Mesodermal cell (in vitro differentiated cells): ENCODE measurements at regions not wholly inside any gene's neighbourhood (a gene's known extent, or its start where the extent isn't known, plus 50 kb on each side); places are given as distances from the start of the nearest gene placed in this dataset.
"Not testable (repeated sequence)": the region's sequence is repeated elsewhere in the genome, so short reads cannot be mapped to it uniquely, and the experiment has no call there.

ENCODE experiments used
- H3K27ac ChIP-seq: 2 replicates; pipeline ENCODE4 v1.7.0; 2013; ENCODE audit warnings: mild to moderate bottlenecking, low read depth, low read length, moderate library complexity; ENCODE audit not compliant: severe bottlenecking
- H3K36me3 ChIP-seq: 2 replicates; pipeline ENCODE4 v1.7.1; 2013; ENCODE audit warnings: mild to moderate bottlenecking, low read length, moderate library complexity; ENCODE audit not compliant: control insufficient read depth, insufficient read depth
- H3K4me1 ChIP-seq: one replicate; pipeline ENCODE4 v1.7.1; 2013; ENCODE audit warnings: mild to moderate bottlenecking, low read length; ENCODE audit not compliant: insufficient read depth, control insufficient read depth, poor library complexity, severe bottlenecking
- H3K4me3 ChIP-seq: 2 replicates; pipeline ENCODE4 v1.7.0; 2013; ENCODE audit warnings: low read length, control low read depth, mild to moderate bottlenecking; ENCODE audit not compliant: insufficient read depth, poor library complexity, severe bottlenecking; ENCODE audit errors: extremely low read depth
- H3K9me3 ChIP-seq: 2 replicates; pipeline ENCODE4 v1.7.1; 2013; ENCODE audit warnings: mild to moderate bottlenecking, low read length, moderate library complexity; ENCODE audit not compliant: control insufficient read depth
- WGBS, 2 experiments: methylation state at CpG; one replicate each; pipeline ENCODE4 v1.1.5; 2013; ENCODE audit warnings: missing lambda C conversion rate in 2 of 2; ENCODE audit not compliant: insufficient coverage in 2 of 2; 5-methylcytosine and 5-hydroxymethylcytosine counted together

- Histone ChIP-seq H3K36me3 (no peaks in the 10 kb centered on the region), H3K27ac (no peak overlapping the region), H3K9me3 (no peaks in the 10 kb centered on the region), H3K4me1 (no peaks in the 10 kb centered on the region), H3K4me3 (no peak overlapping the region)
- 89% methylated on average over 1 of the region's 2 CpGs; no CpG with 5 or more reads in 1 of the 2 experiments for WGBS, 2 experiments
Observed at GRCh38 chr20:16863303-16863702, 115.1 kb downstream of the OTOR start.

DNA sequence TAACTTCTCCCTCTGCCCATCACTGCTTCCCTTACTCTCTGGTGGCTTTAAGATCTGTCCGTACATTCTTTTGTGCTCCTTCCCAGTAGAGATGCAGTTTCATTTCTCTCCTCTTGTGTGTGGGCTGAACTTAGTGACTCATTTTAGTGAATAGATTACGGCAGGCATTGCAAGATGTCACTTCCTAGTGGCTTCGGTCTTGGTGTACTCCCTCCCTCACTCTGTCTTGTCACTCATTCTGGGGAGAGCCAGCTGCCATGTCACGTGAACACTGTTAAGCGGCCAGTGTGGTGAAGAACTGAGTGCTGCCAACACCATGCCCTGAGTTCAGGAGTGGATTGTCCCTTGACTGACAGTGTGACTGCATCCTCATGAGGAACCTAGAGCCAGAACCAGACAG lies 115.9 kb downstream of the OTOR start:
- no peak overlapping the region for H3K27ac ChIP-seq
- no peaks in the 10 kb centered on the region for H3K36me3 ChIP-seq
- 95 to 98% methylated on average over 3 to 4 of the region's 5 CpGs for WGBS, 2 experiments
- H3K4me3 ChIP-seq, result no peak overlapping the region
- H3K4me1 ChIP-seq, result no peaks in the 10 kb centered on the region
- H3K9me3 ChIP-seq, result no peaks in the 10 kb centered on the region

DNA sequence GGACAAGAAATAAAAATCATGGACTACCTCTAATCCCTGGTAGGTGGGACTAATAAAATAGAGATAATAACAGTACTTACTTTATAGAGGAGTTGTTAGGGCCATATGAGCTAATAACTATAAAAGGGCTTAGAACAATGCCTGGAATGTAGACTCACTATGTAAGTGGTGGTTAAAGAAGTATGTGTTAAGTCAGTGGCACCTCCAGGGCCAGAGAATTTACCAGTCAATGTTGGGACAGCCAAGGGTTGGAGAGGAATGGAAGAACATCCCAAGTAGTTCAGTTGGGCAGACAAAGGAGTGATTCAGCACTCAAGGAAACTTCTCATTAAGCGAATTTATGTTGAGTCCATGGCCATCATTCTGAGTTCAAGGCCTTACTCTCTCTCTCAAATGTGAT lies 116.8 kb downstream of the OTOR start:
- Histone ChIP-seq H3K4me1 (no peaks in the 10 kb centered on the region), H3K36me3 (no peaks in the 10 kb centered on the region), H3K27ac (peak overlapping the region; percentile 55), H3K4me3 (no peak overlapping the region), H3K9me3 (no peaks in the 10 kb centered on the region)
- 100% methylated on average over 1 of the region's 1 CpG for WGBS, 2 experiments

- Histone ChIP-seq H3K27ac (peak overlapping the region; percentile 55), H3K9me3 (no peaks in the 10 kb centered on the region), H3K4me3 (no peak overlapping the region), H3K4me1 (no peaks in the 10 kb centered on the region), H3K36me3 (no peaks in the 10 kb centered on the region)
- WGBS, 2 experiments, result no CpG with 5 or more reads among the region's 2 CpGs
Observed at GRCh38 chr20:16865406-16865805, 117.2 kb downstream of the OTOR start.

GRCh38 chr20:16873124-16873523 lies 125.0 kb downstream of the OTOR start:
- not testable (repeated sequence) for H3K4me1 ChIP-seq, H3K27ac ChIP-seq, H3K36me3 ChIP-seq, H3K4me3 ChIP-seq, H3K9me3 ChIP-seq
- 80 to 100% methylated on average over 2 to 3 of the region's 4 CpGs for WGBS, 2 experiments

DNA sequence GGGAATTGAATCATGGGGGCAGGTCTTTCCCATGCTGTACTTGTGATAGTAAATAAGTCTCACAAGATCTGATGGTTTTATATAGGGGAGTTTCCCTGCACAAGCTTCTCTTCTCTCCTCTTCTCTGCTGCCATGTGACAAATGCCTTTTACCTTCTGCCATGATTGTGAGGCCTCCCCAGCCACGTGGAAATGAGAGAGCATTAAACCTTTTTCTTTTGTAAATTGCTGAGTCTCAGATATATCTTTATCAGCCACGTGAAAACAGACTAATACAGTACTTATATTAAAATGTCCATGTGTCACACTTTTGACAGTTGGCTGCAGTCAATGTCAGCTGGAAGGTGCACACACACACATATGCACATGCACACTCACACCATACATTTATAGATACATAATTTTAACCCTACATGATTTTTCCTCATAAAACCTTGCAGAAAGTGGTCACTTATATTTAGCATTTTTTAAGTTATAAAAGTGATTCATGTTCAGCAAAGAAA lies 128.9 kb downstream of the OTOR start:
- H3K4me3 ChIP-seq, result no peak overlapping the region
- no peak overlapping the region for H3K27ac ChIP-seq
- no peaks in the 10 kb centered on the region for H3K9me3 ChIP-seq
- no peaks in the 10 kb centered on the region for H3K4me1 ChIP-seq
- WGBS, 2 experiments, result no CpG with 5 or more reads among the region's 2 CpGs
- H3K36me3 ChIP-seq, result no peaks in the 10 kb centered on the region

DNA sequence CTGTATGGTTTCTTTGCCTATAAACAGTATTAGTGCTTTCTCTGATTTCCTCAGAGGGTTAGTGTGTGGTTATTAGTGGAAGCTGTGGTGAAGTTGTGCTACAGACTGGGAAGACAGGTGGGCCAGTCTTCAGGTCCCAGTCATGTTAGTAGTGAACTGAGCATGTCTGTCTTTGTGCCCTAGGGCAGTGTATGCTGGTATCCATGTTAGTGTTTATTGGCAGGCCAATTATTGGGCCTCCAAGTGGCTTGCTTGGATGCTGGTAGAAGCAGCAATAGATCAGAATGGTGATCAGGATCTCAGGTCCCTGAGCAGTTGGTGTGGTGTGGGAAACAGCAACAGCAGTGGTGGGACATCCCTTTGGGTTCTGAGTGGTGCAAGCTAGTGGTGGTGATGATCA lies 137.6 kb downstream of the OTOR start:
- Histone ChIP-seq H3K4me3 (no peak overlapping the region), H3K36me3 (no peaks in the 10 kb centered on the region), H3K9me3 (no peaks in the 10 kb centered on the region), H3K27ac (no peak overlapping the region), H3K4me1 (no peaks in the 10 kb centered on the region)

DNA sequence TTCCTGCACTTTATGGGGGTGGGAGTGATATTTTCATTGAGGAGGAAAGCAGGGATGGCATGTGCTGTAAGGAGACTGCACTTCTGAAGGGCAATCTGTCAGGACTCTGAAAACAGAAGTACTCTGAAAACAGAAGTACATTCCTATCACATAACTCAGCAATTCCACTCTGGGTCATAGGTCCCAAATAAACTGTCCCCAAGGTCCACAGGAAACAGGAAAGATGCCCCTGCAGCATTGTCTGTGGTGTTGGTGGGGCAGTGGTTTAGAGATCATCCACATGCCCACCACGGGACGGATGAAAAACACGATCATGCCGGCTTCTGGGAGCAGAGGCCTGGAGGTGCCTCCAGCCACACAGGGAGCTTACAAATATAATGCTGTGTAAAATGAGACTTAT lies 150.3 kb downstream of the OTOR start:
- Histone ChIP-seq H3K4me3 (no peak overlapping the region), H3K36me3 (no peaks in the 10 kb centered on the region), H3K9me3 (no peaks in the 10 kb centered on the region), H3K27ac (peak overlapping the region; percentile 71), H3K4me1 (peaks cover 18% of the 10 kb centered on the region)
- no CpG with 5 or more reads among the region's 4 CpGs for WGBS, 2 experiments

DNA sequence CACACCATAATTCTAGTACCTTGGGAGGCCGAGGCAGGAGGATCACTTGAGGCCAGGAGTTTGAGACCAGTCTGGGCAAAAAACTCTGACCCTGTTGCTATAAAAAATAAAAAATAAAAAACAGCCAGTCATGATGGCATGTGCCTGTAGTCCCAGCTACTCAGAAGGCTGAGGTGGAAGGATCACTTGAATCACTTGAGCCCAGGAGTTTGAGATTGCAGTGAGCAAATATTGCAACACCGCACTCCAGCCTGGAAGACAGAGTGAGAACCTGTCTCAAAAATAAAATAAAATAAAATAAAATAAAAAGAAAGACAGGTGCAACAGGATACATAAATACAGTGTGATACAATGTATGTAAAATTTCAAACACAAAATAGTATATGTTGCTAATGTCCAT lies 154.5 kb downstream of the OTOR start:
- no peaks in the 10 kb centered on the region for H3K36me3 ChIP-seq
- 100% methylated on average over 1 of the region's 2 CpGs for WGBS, 2 experiments

GRCh38 chr20:16904751-16905150 lies 156.6 kb downstream of the OTOR start:
- Histone ChIP-seq H3K9me3 (no peaks in the 10 kb centered on the region), H3K27ac (no peak overlapping the region), H3K4me1 (no peaks in the 10 kb centered on the region), H3K4me3 (no peak overlapping the region), H3K36me3 (no peaks in the 10 kb centered on the region)
- 76 to 81% methylated on average over 4 of the region's 5 CpGs for WGBS, 2 experiments

More for the DNA sequence above, 154.5 kb downstream of the OTOR start:
- no peak overlapping the region for H3K4me3 ChIP-seq
- peaks cover 10% of the 10 kb centered on the region for H3K4me1 ChIP-seq
- H3K9me3 ChIP-seq, result no peaks in the 10 kb centered on the region
- no peak overlapping the region for H3K27ac ChIP-seq

GRCh38 chr20:16914277-16914676 lies 166.1 kb downstream of the OTOR start:
- no peak overlapping the region for H3K4me3 ChIP-seq
- WGBS, 2 experiments, result 73% methylated on average over 1 of the region's 1 CpG; no CpG with 5 or more reads in 1 of the 2 experiments
- H3K27ac ChIP-seq, result no peak overlapping the region
- H3K9me3 ChIP-seq, result peaks cover 3% of the 10 kb centered on the region
- no peaks in the 10 kb centered on the region for H3K36me3 ChIP-seq
- no peaks in the 10 kb centered on the region for H3K4me1 ChIP-seq
